Loucy (cell line): ENCODE measurements at regions not wholly inside any gene's neighbourhood (a gene's known extent, or its start where the extent isn't known, plus 50 kb on each side); places are given as distances from the start of the nearest gene placed in this dataset.

Source experiments
- CTCF ChIP-seq: fragments of 200-600 bp; sonication (generic); conservative IDR thresholded peaks from 2 replicates; pipeline ENCODE4 v1.5.1; 2014; ENCODE audit warnings: mild to moderate bottlenecking, antibody characterized with exemption, low read length
- EZH2phosphoT487 ChIP-seq: fragments of 200-600 bp; IDR thresholded peaks from 2 replicates; pipeline ENCODE4 v1.6.1; 2018; ENCODE audit warnings: antibody characterized with exemption, mild to moderate bottlenecking, moderate library complexity, borderline replicate concordance

- TF ChIP-seq CTCF (no peak), EZH2phosphoT487 (no peak)
Measured at GRCh38 chr3:148262980-148263379, 434.7 kb upstream of the AGTR1 start.
